ENCODE measurements at regions not wholly inside any gene's neighbourhood (a gene's known extent, or its start where the extent isn't known, plus 50 kb on each side); places are given as distances from the start of the nearest gene placed in this dataset.
"Not testable (repeated sequence)": the region's sequence is repeated elsewhere in the genome, so short reads cannot be mapped to it uniquely, and the experiment has no call there.

- in situ Hi-C loops (cut with HindIII; ENCODE audit: low sequenced_read_pairs): no loop called here
- no peak for DNase-seq (ENCODE audit: low read depth)
- TF ChIP-seq, protein P1, sequence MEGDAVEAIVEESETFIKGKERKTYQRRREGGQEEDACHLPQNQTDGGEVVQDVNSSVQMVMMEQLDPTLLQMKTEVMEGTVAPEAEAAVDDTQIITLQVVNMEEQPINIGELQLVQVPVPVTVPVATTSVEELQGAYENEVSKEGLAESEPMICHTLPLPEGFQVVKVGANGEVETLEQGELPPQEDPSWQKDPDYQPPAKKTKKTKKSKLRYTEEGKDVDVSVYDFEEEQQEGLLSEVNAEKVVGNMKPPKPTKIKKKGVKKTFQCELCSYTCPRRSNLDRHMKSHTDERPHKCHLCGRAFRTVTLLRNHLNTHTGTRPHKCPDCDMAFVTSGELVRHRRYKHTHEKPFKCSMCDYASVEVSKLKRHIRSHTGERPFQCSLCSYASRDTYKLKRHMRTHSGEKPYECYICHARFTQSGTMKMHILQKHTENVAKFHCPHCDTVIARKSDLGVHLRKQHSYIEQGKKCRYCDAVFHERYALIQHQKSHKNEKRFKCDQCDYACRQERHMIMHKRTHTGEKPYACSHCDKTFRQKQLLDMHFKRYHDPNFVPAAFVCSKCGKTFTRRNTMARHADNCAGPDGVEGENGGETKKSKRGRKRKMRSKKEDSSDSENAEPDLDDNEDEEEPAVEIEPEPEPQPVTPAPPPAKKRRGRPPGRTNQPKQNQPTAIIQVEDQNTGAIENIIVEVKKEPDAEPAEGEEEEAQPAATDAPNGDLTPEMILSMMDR (IDR thresholded peaks at IDR 0.05; ENCODE audit: low read depth, low read length, missing control alignments): no peak
- no peak overlapping the region for H3K4me3 ChIP-seq (ENCODE audit: low read depth, low read length)
Observed at GRCh38 chrX:110938977-110939732, 143.5 kb upstream of the CHRDL1 start.

GRCh38 chrX:110924871-110925270 lies 129.3 kb upstream of the CHRDL1 start:
- in situ Hi-C loops (cut with HindIII; ENCODE audit: low sequenced_read_pairs): no loop called here
- H3K4me3 ChIP-seq (ENCODE audit: low read depth, low read length): no peak overlapping the region
- no peak for DNase-seq (ENCODE audit: low read depth)
- TF ChIP-seq, protein P1 (IDR thresholded peaks at IDR 0.05; ENCODE audit: low read depth, low read length, missing control alignments): no peak

- TF ChIP-seq, protein P1 (IDR thresholded peaks at IDR 0.05; ENCODE audit: low read depth, low read length, missing control alignments): no peak
- in situ Hi-C loops (cut with HindIII; ENCODE audit: low sequenced_read_pairs): no loop called here
- H3K4me3 ChIP-seq (ENCODE audit: low read depth, low read length): no peak overlapping the region
- DNase-seq (ENCODE audit: low read depth): no peak
Observed at GRCh38 chrX:110920991-110921390, 125.4 kb upstream of the CHRDL1 start.

DNA sequence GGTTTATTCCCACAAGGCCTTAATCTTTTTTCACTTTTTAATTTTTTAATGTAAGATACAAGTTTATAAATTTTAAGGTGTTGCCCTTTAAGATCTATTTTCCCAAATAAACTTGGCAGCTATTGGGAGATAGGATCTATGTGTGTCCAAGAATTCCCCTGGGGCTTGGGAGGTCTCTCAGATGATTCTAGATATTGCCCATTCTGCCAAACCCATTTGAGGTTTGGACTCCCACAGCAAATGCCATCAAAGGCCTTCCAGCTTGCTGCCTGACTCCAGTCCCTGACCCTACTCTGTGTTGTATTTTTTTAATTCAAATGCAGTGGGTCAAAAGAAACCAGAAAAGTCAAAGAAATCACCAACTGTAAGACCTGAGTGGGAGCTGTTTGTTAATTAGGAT lies 120.0 kb upstream of the CHRDL1 start:
- H3K4me3 ChIP-seq (ENCODE audit: low read depth, low read length): no peak overlapping the region
- in situ Hi-C loops (cut with HindIII; ENCODE audit: low sequenced_read_pairs): no loop called here
- DNase-seq (ENCODE audit: low read depth): no peak
- TF ChIP-seq, protein P1 (IDR thresholded peaks at IDR 0.05; ENCODE audit: low read depth, low read length, missing control alignments): no peak

GRCh38 chrX:110915111-110915510 lies 119.5 kb upstream of the CHRDL1 start:
- peak; percentile 69 for DNase-seq (ENCODE audit: low read depth)
- H3K4me3 ChIP-seq (ENCODE audit: low read depth, low read length): no peak overlapping the region
- in situ Hi-C loops (cut with HindIII; ENCODE audit: low sequenced_read_pairs): no loop called here
- TF ChIP-seq, protein P1 (IDR thresholded peaks at IDR 0.05; ENCODE audit: low read depth, low read length, missing control alignments): no peak

GRCh38 chrX:110914281-110914680 lies 118.7 kb upstream of the CHRDL1 start:
- TF ChIP-seq, protein P1 (IDR thresholded peaks at IDR 0.05; ENCODE audit: low read depth, low read length, missing control alignments): no peak

DNA sequence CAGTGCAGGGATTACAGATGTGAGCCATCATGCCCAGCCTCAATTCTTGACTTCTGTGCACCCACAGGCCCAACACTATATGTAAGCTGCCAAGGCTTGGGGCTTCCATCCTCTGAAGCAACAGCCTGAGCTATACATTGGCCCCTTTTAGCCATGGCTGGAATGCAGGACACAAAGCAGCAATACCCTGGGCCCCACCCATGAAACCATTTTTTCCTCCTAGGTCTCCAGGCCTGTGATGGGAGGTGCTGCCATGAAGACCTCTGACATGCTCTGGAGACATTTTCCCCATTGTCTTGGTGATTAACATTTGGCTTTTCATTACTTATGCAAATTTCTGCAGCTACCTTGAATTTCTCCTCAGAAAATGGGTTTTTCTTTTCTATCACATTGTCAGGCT lies 109.1 kb upstream of the CHRDL1 start:
- H3K4me3 ChIP-seq (ENCODE audit: low read depth, low read length); in situ Hi-C loops (cut with HindIII; ENCODE audit: low sequenced_read_pairs); DNase-seq (ENCODE audit: low read depth): not testable (repeated sequence)

More at GRCh38 chrX:110914281-110914680, 118.7 kb upstream of the CHRDL1 start:
- DNase-seq (ENCODE audit: low read depth): peak; percentile 27
- in situ Hi-C loops (cut with HindIII; ENCODE audit: low sequenced_read_pairs): no loop called here
- H3K4me3 ChIP-seq (ENCODE audit: low read depth, low read length): no peak overlapping the region
